ENCODE measurements at regions not wholly inside any gene's neighbourhood (a gene's known extent, or its start where the extent isn't known, plus 50 kb on each side); places are given as distances from the start of the nearest gene placed in this dataset.
"Not testable (repeated sequence)": the region's sequence is repeated elsewhere in the genome, so short reads cannot be mapped to it uniquely, and the experiment has no call there.

DNA sequence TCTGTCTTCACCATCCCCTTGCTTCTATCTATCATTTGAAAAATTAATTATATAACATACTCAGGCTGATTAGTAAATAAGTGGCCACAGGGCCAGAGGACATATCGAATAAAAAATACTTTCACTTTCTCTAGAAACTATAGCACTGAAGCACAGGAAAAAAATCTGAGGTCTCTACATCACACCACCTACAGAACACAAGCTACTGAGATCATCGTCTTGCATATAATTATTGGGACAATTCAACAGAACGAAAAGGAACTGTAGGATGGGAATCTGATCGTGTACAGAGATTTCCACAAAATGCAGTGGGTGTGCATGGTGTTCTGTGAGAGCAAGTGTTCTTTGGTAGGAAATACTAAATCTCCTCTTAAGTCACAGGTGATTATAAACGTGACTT, 289.6 kb upstream of the ERCC4 start:
- DNase-seq (ENCODE audit: low read depth), result no peak
- TF ChIP-seq CTCF (IDR thresholded peaks at IDR 0.05; ENCODE audit: insufficient read depth, low read depth, low read length), result no peak
- H3K4me3 ChIP-seq (ENCODE audit: low read depth, low read length), result no peak overlapping the region

GRCh38 chr16:13631213-13631767, 288.7 kb upstream of the ERCC4 start:
- H3K4me3 ChIP-seq (ENCODE audit: low read depth, low read length), result no peak overlapping the region
- DNase-seq (ENCODE audit: low read depth), result no peak
- no peak for TF ChIP-seq CTCF (IDR thresholded peaks at IDR 0.05; ENCODE audit: insufficient read depth, low read depth, low read length)

GRCh38 chr16:13631916-13632315, 288.0 kb upstream of the ERCC4 start:
- DNase-seq (ENCODE audit: low read depth), result no peak
- TF ChIP-seq CTCF (IDR thresholded peaks at IDR 0.05; ENCODE audit: insufficient read depth, low read depth, low read length), result no peak
- H3K4me3 ChIP-seq (ENCODE audit: low read depth, low read length), result no peak overlapping the region

GRCh38 chr16:13632504-13632903, 287.4 kb upstream of the ERCC4 start:
- not testable (repeated sequence) for DNase-seq (ENCODE audit: low read depth); H3K4me3 ChIP-seq (ENCODE audit: low read depth, low read length)

DNA sequence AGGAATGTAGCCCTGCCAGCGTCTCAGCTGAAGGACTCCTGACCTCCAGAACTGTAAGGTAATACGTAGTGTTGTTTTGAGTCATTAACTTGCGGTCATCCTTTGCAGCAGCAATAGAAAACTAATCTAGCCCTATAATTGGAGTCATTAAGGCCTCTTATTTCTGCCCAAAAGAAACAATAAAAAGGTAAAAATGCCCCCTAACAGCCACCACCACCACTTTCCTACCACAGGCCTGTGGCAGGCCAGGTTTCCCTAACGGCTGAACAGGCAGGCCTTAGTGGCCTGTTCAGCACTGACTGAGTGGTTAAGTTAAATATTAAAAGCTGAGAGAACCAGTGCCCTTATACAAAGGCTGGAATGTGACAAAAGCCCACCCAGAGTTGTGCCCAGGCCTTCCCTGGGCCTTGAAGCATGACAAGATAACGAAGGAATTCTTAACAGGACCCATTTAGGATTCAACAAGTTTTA, 286.5 kb upstream of the ERCC4 start:
- TF ChIP-seq CTCF (IDR thresholded peaks at IDR 0.05; ENCODE audit: insufficient read depth, low read depth, low read length), result no peak
- no peak for DNase-seq (ENCODE audit: low read depth)
- H3K4me3 ChIP-seq (ENCODE audit: low read depth, low read length), result no peak overlapping the region

- no peak for DNase-seq (ENCODE audit: low read depth)
- no peak overlapping the region for H3K4me3 ChIP-seq (ENCODE audit: low read depth, low read length)
- no peak for TF ChIP-seq CTCF (IDR thresholded peaks at IDR 0.05; ENCODE audit: insufficient read depth, low read depth, low read length)
Observed at GRCh38 chr16:13634253-13634652, 285.7 kb upstream of the ERCC4 start.

GRCh38 chr16:13634959-13635358, 285.0 kb upstream of the ERCC4 start:
- no peak overlapping the region for H3K4me3 ChIP-seq (ENCODE audit: low read depth, low read length)
- DNase-seq (ENCODE audit: low read depth), result no peak
- no peak for TF ChIP-seq CTCF (IDR thresholded peaks at IDR 0.05; ENCODE audit: insufficient read depth, low read depth, low read length)

Measured in fibroblast of villous mesenchyme (primary cell).